ENCODE measurements at regions not wholly inside any gene's neighbourhood (a gene's known extent, or its start where the extent isn't known, plus 50 kb on each side); places are given as distances from the start of the nearest gene placed in this dataset.

DNA sequence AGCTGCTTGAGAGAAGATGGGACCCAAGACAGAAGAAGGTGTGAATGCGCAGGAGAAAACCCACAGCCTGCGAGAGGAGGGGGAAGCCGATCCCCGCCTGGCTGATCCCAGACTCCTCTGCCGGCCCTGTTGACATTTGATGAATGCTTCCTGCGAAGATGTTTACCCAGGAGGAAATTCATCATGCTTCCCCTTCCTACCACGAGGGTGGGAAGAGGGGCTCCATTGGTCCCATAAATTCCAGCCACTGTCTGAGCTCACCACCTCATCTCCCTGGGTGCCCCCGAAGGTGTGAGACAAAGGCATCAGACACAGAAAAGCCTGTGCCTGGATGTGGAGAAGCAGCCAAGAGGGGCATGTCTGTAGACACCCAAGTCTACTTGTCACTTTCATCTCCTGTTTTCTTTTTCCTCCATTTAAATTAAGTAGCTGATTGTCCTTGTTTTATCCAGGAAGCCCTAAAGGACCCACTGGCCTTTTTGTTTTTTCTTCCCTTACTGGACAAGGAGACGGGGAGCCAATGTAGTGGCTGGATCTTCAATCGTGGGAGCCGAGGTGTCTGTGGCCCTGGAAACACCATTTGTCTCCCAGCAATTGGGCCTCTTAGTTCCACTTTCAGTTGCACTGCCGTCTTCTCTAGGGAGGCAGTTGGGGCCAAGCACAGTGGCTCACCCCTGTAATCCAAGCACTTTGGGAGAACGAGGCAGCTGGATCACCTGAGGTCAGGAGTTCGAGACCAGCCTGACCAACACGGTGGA, 95.3 kb upstream of the HES1 start:
- TF ChIP-seq, protein P1, sequence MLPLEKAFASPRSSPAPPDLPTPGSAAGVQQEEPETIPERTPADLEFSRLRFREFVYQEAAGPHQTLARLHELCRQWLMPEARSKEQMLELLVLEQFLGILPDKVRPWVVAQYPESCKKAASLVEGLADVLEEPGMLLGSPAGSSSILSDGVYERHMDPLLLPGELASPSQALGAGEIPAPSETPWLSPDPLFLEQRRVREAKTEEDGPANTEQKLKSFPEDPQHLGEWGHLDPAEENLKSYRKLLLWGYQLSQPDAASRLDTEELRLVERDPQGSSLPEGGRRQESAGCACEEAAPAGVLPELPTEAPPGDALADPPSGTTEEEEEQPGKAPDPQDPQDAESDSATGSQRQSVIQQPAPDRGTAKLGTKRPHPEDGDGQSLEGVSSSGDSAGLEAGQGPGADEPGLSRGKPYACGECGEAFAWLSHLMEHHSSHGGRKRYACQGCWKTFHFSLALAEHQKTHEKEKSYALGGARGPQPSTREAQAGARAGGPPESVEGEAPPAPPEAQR (tag by site-specific recombination; IDR thresholded peaks at IDR 0.05) = no peak
- TF ChIP-seq, protein P2, sequence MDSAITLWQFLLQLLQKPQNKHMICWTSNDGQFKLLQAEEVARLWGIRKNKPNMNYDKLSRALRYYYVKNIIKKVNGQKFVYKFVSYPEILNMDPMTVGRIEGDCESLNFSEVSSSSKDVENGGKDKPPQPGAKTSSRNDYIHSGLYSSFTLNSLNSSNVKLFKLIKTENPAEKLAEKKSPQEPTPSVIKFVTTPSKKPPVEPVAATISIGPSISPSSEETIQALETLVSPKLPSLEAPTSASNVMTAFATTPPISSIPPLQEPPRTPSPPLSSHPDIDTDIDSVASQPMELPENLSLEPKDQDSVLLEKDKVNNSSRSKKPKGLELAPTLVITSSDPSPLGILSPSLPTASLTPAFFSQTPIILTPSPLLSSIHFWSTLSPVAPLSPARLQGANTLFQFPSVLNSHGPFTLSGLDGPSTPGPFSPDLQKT (IDR thresholded peaks at IDR 0.05; ENCODE audit: borderline replicate concordance, low read depth, low read length) = no peak
- TF ChIP-seq, protein P3, sequence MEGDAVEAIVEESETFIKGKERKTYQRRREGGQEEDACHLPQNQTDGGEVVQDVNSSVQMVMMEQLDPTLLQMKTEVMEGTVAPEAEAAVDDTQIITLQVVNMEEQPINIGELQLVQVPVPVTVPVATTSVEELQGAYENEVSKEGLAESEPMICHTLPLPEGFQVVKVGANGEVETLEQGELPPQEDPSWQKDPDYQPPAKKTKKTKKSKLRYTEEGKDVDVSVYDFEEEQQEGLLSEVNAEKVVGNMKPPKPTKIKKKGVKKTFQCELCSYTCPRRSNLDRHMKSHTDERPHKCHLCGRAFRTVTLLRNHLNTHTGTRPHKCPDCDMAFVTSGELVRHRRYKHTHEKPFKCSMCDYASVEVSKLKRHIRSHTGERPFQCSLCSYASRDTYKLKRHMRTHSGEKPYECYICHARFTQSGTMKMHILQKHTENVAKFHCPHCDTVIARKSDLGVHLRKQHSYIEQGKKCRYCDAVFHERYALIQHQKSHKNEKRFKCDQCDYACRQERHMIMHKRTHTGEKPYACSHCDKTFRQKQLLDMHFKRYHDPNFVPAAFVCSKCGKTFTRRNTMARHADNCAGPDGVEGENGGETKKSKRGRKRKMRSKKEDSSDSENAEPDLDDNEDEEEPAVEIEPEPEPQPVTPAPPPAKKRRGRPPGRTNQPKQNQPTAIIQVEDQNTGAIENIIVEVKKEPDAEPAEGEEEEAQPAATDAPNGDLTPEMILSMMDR (tag by site-specific recombination; IDR thresholded peaks at IDR 0.05) = no peak
- TF ChIP-seq GLI4 (tag by site-specific recombination; IDR thresholded peaks at IDR 0.05) (no peak), PRDM1 (tag by site-specific recombination; IDR thresholded peaks at IDR 0.05) (no peak), ZBTB21 (tag by site-specific recombination; IDR thresholded peaks at IDR 0.05) (no peak), ZBTB17 (tag by site-specific recombination; IDR thresholded peaks at IDR 0.05) (no peak), ZNF571 (tag by site-specific recombination; IDR thresholded peaks at IDR 0.05) (no peak), SP2 (tag by site-specific recombination; IDR thresholded peaks at IDR 0.05) (no peak), ZNF510 (tag by site-specific recombination; IDR thresholded peaks at IDR 0.05; ENCODE audit: insufficient replicate concordance) (no peak), ZNF211 (tag by site-specific recombination; IDR thresholded peaks at IDR 0.05; ENCODE audit: low read depth) (no peak)

Measured in HEK293 (cell line).